Astrocyte of the spinal cord (primary cell): ENCODE measurements at regions not wholly inside any gene's neighbourhood (a gene's known extent, or its start where the extent isn't known, plus 50 kb on each side); places are given as distances from the start of the nearest gene placed in this dataset.

Experiments
- DNase-seq: peaks from one replicate; pipeline ENCODE4 v3.0.0; 2011; ENCODE audit warnings: low read depth, low spot score
- H3K4me3 ChIP-seq: 2 replicates; pipeline ENCODE4 v1.5.1; 2011; ENCODE audit warnings: low read depth, mild to moderate bottlenecking, low read length, moderate library complexity
- CTCF ChIP-seq: IDR thresholded peaks from 2 replicates; pipeline ENCODE4 v1.5.1; 2012; ENCODE audit warnings: low read depth, mild to moderate bottlenecking, low read length, inconsistent platforms
- in situ Hi-C: cut with HindIII; loops from 2 replicates; pipeline ENCODE4 v1.10.0; 2017; ENCODE audit warnings: low sequenced_read_pairs

GRCh38 chr22:49307481-49307830 is 520.2 kb downstream of the BRD1 start:
- no peak overlapping the region for H3K4me3 ChIP-seq
- in situ Hi-C loops, result no loop called here
- no peak for TF ChIP-seq CTCF
- DNase-seq, result no peak

- in situ Hi-C loops, result no loop called here
These were observed 520.8 kb downstream of the BRD1 start for GRCh38 chr22:49306632-49307480.

GRCh38 chr22:49305966-49306631 is 521.6 kb downstream of the BRD1 start:
- DNase-seq, result no peak
- no peak for TF ChIP-seq CTCF
- no peak overlapping the region for H3K4me3 ChIP-seq
- in situ Hi-C loops, result no loop called here

More at GRCh38 chr22:49306632-49307480, 520.8 kb downstream of the BRD1 start:
- no peak for TF ChIP-seq CTCF
- no peak for DNase-seq
- no peak overlapping the region for H3K4me3 ChIP-seq

- H3K4me3 ChIP-seq, result no peak overlapping the region
- in situ Hi-C loops, result no loop called here
- peak; percentile 24 for TF ChIP-seq CTCF
- DNase-seq, result no peak
These were observed 522.3 kb downstream of the BRD1 start for GRCh38 chr22:49305214-49305965.

- in situ Hi-C loops, result no loop called here
- no peak for DNase-seq
- H3K4me3 ChIP-seq, result no peak overlapping the region
- no peak for TF ChIP-seq CTCF
These were observed 523.8 kb downstream of the BRD1 start for GRCh38 chr22:49303781-49304461.

GRCh38 chr22:49303061-49303735 is 524.5 kb downstream of the BRD1 start:
- H3K4me3 ChIP-seq, result no peak overlapping the region
- no peak for TF ChIP-seq CTCF
- no peak for DNase-seq
- in situ Hi-C loops, result no loop called here
